Effector memory CD8-positive, alpha-beta T cell (primary cell): ENCODE measurements at regions not wholly inside any gene's neighbourhood (a gene's known extent, or its start where the extent isn't known, plus 50 kb on each side); places are given as distances from the start of the nearest gene placed in this dataset.

ENCODE experiments used
- ATAC-seq: fragments of 150-1000 bp; cut with Tn5 transposase; replicated peaks from 2 replicates; pipeline ENCODE4 v1.10.0; 2021; ENCODE audit warnings: mild to moderate bottlenecking, moderate library complexity
- DNase-seq, 3 experiments: peaks; one replicate each; pipeline ENCODE4 v3.0.0; 2021
- H3K27ac Mint-ChIP-seq, 2 donors: one replicate each; pipeline ENCODE4 v1.8.0; 2022; ENCODE audit warnings: mild to moderate bottlenecking in 2 of 2, mixed read lengths in 2 of 2, moderate library complexity in 2 of 2
- H3K27me3 Mint-ChIP-seq, 2 donors: one replicate each; pipeline ENCODE4 v1.8.0; 2022; ENCODE audit warnings: mixed read lengths in 2 of 2
- H3K36me3 Mint-ChIP-seq: one replicate; pipeline ENCODE4 v1.8.0; 2022; ENCODE audit warnings: mild to moderate bottlenecking, moderate library complexity, mixed read lengths; ENCODE audit not compliant: insufficient read depth
- H3K4me1 Mint-ChIP-seq, 2 donors: one replicate each; pipeline ENCODE4 v1.8.0; 2022; ENCODE audit warnings: low read depth in 2 of 2, mixed read lengths in 2 of 2
- H3K4me3 Mint-ChIP-seq, 2 donors: one replicate each; pipeline ENCODE4 v1.8.0; 2022; ENCODE audit warnings: mild to moderate bottlenecking in 2 of 2, mixed read lengths in 2 of 2, moderate library complexity in 2 of 2
- H3K9me3 Mint-ChIP-seq, 2 donors: one replicate each; pipeline ENCODE4 v1.8.0; 2022; ENCODE audit warnings: mixed read lengths in 2 of 2

GRCh38 chr10:130901311-130902165 is 410.0 kb downstream of the TCERG1L start:
- ATAC-seq, result no peak
- Mint-ChIP-seq H3K9me3 (peaks cover 0 to 7% of the 10 kb centered on the region in 2 donors), H3K4me1 (peaks cover 0 to 2% of the 10 kb centered on the region in 2 donors), H3K36me3 (no peaks in the 10 kb centered on the region), H3K27ac (no peak overlapping the region), H3K27me3 (no peaks in the 10 kb centered on the region), H3K4me3 (no peak overlapping the region)
- no peak for DNase-seq

- Mint-ChIP-seq H3K4me3 (no peak overlapping the region), H3K27me3 (no peaks in the 10 kb centered on the region), H3K9me3 (peaks cover 0 to 7% of the 10 kb centered on the region in 2 donors), H3K4me1 (peaks cover 0 to 2% of the 10 kb centered on the region in 2 donors), H3K36me3 (no peaks in the 10 kb centered on the region), H3K27ac (no peak overlapping the region)
- ATAC-seq (no peak), DNase-seq (no peak)
These were observed 409.1 kb downstream of the TCERG1L start for GRCh38 chr10:130902471-130902870.

- peaks cover 0 to 2% of the 10 kb centered on the region in 2 donors for H3K4me1 Mint-ChIP-seq
- H3K27me3 Mint-ChIP-seq, result no peaks in the 10 kb centered on the region
- no peaks in the 10 kb centered on the region for H3K36me3 Mint-ChIP-seq
- DNase-seq (no peak), ATAC-seq (no peak)
- peaks cover 0 to 7% of the 10 kb centered on the region in 2 donors for H3K9me3 Mint-ChIP-seq
- no peak overlapping the region for H3K4me3 Mint-ChIP-seq
- no peak overlapping the region for H3K27ac Mint-ChIP-seq
These were observed 408.6 kb downstream of the TCERG1L start for GRCh38 chr10:130902929-130903328.

- no peak for DNase-seq
- H3K27me3 Mint-ChIP-seq, result no peaks in the 10 kb centered on the region
- H3K9me3 Mint-ChIP-seq, result peaks cover 0 to 2% of the 10 kb centered on the region in 2 donors
- no peaks in the 10 kb centered on the region for H3K4me1 Mint-ChIP-seq
- no peaks in the 10 kb centered on the region for H3K36me3 Mint-ChIP-seq
- H3K27ac Mint-ChIP-seq, result no peak overlapping the region
- no peak for ATAC-seq
- H3K4me3 Mint-ChIP-seq, result no peak overlapping the region
These were observed 406.8 kb downstream of the TCERG1L start for GRCh38 chr10:130904676-130905075.

GRCh38 chr10:130905386-130905785 is 406.1 kb downstream of the TCERG1L start:
- H3K9me3 Mint-ChIP-seq, result peaks cover 0 to 3% of the 10 kb centered on the region in 2 donors
- no peak overlapping the region for H3K4me3 Mint-ChIP-seq
- ATAC-seq, result no peak
- no peak for DNase-seq
- no peaks in the 10 kb centered on the region for H3K36me3 Mint-ChIP-seq
- no peaks in the 10 kb centered on the region for H3K27me3 Mint-ChIP-seq
- no peaks in the 10 kb centered on the region for H3K4me1 Mint-ChIP-seq
- no peak overlapping the region for H3K27ac Mint-ChIP-seq

GRCh38 chr10:130905921-130906320 is 405.6 kb downstream of the TCERG1L start:
- Mint-ChIP-seq H3K9me3 (peaks cover 0 to 3% of the 10 kb centered on the region in 2 donors), H3K4me3 (no peak overlapping the region), H3K27me3 (no peaks in the 10 kb centered on the region), H3K4me1 (no peaks in the 10 kb centered on the region), H3K27ac (no peak overlapping the region), H3K36me3 (no peaks in the 10 kb centered on the region)
- DNase-seq, result no peak
- ATAC-seq, result no peak

- DNase-seq (no peak), ATAC-seq (no peak)
- no peaks in the 10 kb centered on the region for H3K36me3 Mint-ChIP-seq
- H3K4me1 Mint-ChIP-seq, result no peaks in the 10 kb centered on the region
- no peak overlapping the region for H3K4me3 Mint-ChIP-seq
- no peak overlapping the region for H3K27ac Mint-ChIP-seq
- H3K9me3 Mint-ChIP-seq, result peaks cover 4 to 22% of the 10 kb centered on the region in 2 donors
- H3K27me3 Mint-ChIP-seq, result no peaks in the 10 kb centered on the region
These were observed 400.7 kb downstream of the TCERG1L start for GRCh38 chr10:130910848-130911247.

GRCh38 chr10:130913844-130914243 is 397.7 kb downstream of the TCERG1L start:
- no peak overlapping the region for H3K4me3 Mint-ChIP-seq
- H3K27ac Mint-ChIP-seq, result no peak overlapping the region
- no peaks in the 10 kb centered on the region for H3K27me3 Mint-ChIP-seq
- no peak for ATAC-seq
- no peaks in the 10 kb centered on the region for H3K36me3 Mint-ChIP-seq
- DNase-seq, result no peak
- no peaks in the 10 kb centered on the region for H3K4me1 Mint-ChIP-seq
- H3K9me3 Mint-ChIP-seq, result peaks cover 4 to 22% of the 10 kb centered on the region in 2 donors

- ATAC-seq (no peak), DNase-seq (no peak)
- H3K9me3 Mint-ChIP-seq, result peaks cover 4 to 22% of the 10 kb centered on the region in 2 donors
- H3K27me3 Mint-ChIP-seq, result no peaks in the 10 kb centered on the region
- H3K4me3 Mint-ChIP-seq, result no peak overlapping the region
- H3K4me1 Mint-ChIP-seq, result no peaks in the 10 kb centered on the region
- H3K36me3 Mint-ChIP-seq, result no peaks in the 10 kb centered on the region
- no peak overlapping the region for H3K27ac Mint-ChIP-seq
These were observed 397.2 kb downstream of the TCERG1L start for GRCh38 chr10:130914367-130914766.

GRCh38 chr10:130915065-130915464 is 396.5 kb downstream of the TCERG1L start:
- Mint-ChIP-seq H3K27me3 (no peaks in the 10 kb centered on the region), H3K36me3 (no peaks in the 10 kb centered on the region), H3K9me3 (peaks cover 4 to 22% of the 10 kb centered on the region in 2 donors), H3K4me3 (no peak overlapping the region), H3K4me1 (no peaks in the 10 kb centered on the region), H3K27ac (no peak overlapping the region)
- ATAC-seq, result no peak
- DNase-seq, result no peak

- Mint-ChIP-seq H3K27me3 (no peaks in the 10 kb centered on the region), H3K4me3 (no peak overlapping the region), H3K9me3 (no peaks in the 10 kb centered on the region), H3K36me3 (no peaks in the 10 kb centered on the region), H3K4me1 (no peaks in the 10 kb centered on the region), H3K27ac (no peak overlapping the region)
- ATAC-seq (no peak), DNase-seq (no peak)
These were observed 390.1 kb downstream of the TCERG1L start for GRCh38 chr10:130921461-130921860.

GRCh38 chr10:130921911-130922440 is 389.5 kb downstream of the TCERG1L start:
- H3K9me3 Mint-ChIP-seq, result no peaks in the 10 kb centered on the region
- H3K4me1 Mint-ChIP-seq, result no peaks in the 10 kb centered on the region
- no peaks in the 10 kb centered on the region for H3K27me3 Mint-ChIP-seq
- no peak for ATAC-seq
- H3K36me3 Mint-ChIP-seq, result no peaks in the 10 kb centered on the region
- H3K4me3 Mint-ChIP-seq, result no peak overlapping the region
- DNase-seq, result no peak
- no peak overlapping the region for H3K27ac Mint-ChIP-seq

- ATAC-seq (no peak), DNase-seq (no peak)
- Mint-ChIP-seq H3K27ac (no peak overlapping the region), H3K27me3 (no peaks in the 10 kb centered on the region), H3K36me3 (no peaks in the 10 kb centered on the region), H3K9me3 (no peaks in the 10 kb centered on the region), H3K4me1 (no peaks in the 10 kb centered on the region), H3K4me3 (no peak overlapping the region)
These were observed 387.9 kb downstream of the TCERG1L start for GRCh38 chr10:130923596-130923995.

- no peak overlapping the region for H3K27ac Mint-ChIP-seq
- DNase-seq (no peak), ATAC-seq (no peak)
These were observed 387.2 kb downstream of the TCERG1L start for GRCh38 chr10:130924138-130924819.

More at GRCh38 chr10:130924138-130924819, 387.2 kb downstream of the TCERG1L start:
- Mint-ChIP-seq H3K9me3 (no peaks in the 10 kb centered on the region), H3K4me1 (no peaks in the 10 kb centered on the region), H3K4me3 (no peak overlapping the region), H3K27me3 (no peaks in the 10 kb centered on the region), H3K36me3 (no peaks in the 10 kb centered on the region)
